ENCODE measurements at regions not wholly inside any gene's neighbourhood (a gene's known extent, or its start where the extent isn't known, plus 50 kb on each side); places are given as distances from the start of the nearest gene placed in this dataset.

DNA sequence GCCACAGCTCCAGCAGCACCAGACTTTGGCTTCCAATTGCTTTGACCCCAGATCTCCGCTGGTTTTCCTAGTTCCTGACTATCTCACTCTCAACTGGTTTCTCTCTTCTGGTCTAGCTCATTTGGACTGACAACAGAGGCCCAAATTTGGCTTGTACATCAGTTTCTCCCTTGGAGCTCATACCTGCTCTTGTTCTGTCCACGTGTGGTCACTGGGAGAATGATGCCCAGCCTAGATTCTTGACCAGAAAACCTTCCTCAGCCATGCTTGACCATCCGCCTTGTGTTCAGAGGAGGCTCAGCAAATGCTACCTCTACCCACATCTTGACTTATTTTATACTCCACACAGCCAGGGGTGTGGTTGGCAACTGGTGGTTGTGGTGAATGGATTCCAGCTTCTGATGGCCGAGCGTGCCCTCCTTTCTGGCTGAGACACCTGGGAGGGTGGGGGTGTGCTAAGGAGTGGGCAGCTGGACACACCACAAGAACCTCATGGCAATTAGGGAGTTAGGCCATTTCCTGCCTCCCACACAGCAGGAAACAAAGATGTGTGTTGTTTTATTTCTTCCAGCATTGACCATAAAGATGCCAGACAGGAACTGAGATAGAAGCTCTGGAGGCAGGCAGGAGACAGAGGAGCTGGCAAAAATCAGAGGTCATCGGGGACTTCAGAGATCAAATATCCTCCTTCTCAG lies 93.8 kb upstream of the FAM20A start:
- no peak for TF ChIP-seq CTCF (IDR thresholded peaks at IDR 0.05; ENCODE audit: low read depth, low read length, missing control alignments)
- H3K4me3 ChIP-seq (ENCODE audit: low read depth, low read length) = no peak overlapping the region
- no peak for DNase-seq (ENCODE audit: low read depth)

GRCh38 chr17:68693896-68694295 lies 92.7 kb upstream of the FAM20A start:
- H3K4me3 ChIP-seq (ENCODE audit: low read depth, low read length) = no peak overlapping the region
- no peak for TF ChIP-seq CTCF (IDR thresholded peaks at IDR 0.05; ENCODE audit: low read depth, low read length, missing control alignments)
- DNase-seq (ENCODE audit: low read depth) = no peak

- TF ChIP-seq CTCF (IDR thresholded peaks at IDR 0.05; ENCODE audit: low read depth, low read length, missing control alignments) = no peak
- no peak for DNase-seq (ENCODE audit: low read depth)
- H3K4me3 ChIP-seq (ENCODE audit: low read depth, low read length) = no peak overlapping the region
Observed at GRCh38 chr17:68693466-68693865, 92.3 kb upstream of the FAM20A start.

DNA sequence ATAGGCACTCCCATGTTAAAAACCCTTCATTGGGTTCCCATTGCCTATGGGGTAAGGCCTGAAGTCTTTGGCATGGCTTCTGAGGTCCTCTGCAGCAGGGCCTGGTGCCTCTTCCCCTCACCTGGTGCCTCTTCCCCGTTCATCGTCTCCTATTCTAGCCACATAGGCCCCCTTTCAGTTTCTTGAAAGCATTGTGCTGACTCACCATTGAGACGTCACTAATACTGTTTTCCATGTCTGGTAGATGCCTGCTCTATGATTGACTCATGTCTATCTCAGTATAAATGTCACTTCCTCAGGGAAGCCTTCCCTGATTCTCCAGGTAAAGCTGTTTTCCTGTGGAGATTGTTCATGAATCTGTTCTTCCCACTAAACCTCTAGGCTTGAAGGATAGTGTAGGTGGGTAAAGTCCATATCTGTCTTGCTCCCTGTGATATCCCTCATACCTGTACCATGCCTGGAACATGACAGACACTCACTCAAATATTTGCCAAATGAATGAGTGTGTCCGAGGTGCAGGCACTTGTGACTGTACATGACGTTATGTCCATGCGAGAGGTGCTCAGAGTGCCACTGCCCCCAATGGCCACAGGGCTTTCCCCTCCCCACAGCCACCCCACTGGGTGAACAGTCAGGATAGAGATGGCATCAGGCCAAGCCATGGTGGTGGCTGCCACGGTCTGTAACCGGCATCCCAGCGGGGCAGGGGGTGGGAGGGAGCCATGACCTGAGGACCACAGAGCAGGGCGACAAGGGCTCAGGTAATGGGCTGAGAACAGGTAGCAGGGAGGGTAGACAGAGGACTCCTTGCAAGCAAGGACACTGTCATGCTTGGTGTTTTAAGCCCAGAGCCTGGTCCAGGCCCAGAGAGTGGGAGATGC lies 85.2 kb upstream of the FAM20A start:
- DNase-seq (ENCODE audit: low read depth) = no peak
- TF ChIP-seq CTCF (IDR thresholded peaks at IDR 0.05; ENCODE audit: low read depth, low read length, missing control alignments) = no peak
- no peak overlapping the region for H3K4me3 ChIP-seq (ENCODE audit: low read depth, low read length)

DNA sequence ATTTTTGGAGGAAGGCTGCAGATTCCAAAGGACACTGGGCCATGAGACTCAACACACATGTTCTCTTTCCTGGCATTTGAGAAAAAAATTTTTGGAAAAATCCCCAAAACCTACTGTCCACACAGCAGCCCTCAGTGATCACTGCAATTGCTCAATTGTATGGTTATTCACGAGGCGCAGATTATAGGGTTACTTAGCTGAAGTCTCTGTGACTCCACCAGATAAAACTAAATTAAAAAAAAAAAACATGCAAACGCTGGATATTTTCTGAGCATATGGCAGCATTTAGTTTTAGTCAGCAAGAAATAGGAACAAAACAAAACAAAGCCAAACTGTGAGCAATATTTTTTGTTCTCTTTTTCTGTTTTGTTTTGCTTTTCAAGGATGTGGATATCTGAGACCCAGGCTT lies 83.8 kb upstream of the FAM20A start:
- DNase-seq (ENCODE audit: low read depth) = no peak
- no peak for TF ChIP-seq CTCF (IDR thresholded peaks at IDR 0.05; ENCODE audit: low read depth, low read length, missing control alignments)
- H3K4me3 ChIP-seq (ENCODE audit: low read depth, low read length) = no peak overlapping the region

GRCh38 chr17:68682903-68683302 lies 81.7 kb upstream of the FAM20A start:
- no peak overlapping the region for H3K4me3 ChIP-seq (ENCODE audit: low read depth, low read length)
- DNase-seq (ENCODE audit: low read depth) = no peak
- TF ChIP-seq CTCF (IDR thresholded peaks at IDR 0.05; ENCODE audit: low read depth, low read length, missing control alignments) = no peak

Measured in GM12864 (cell line).